Sigmoid colon (tissue), 4 donors: ENCODE measurements at regions not wholly inside any gene's neighbourhood (a gene's known extent, or its start where the extent isn't known, plus 50 kb on each side); places are given as distances from the start of the nearest gene placed in this dataset.

Experiments used
- EP300 ChIP-seq, 4 donors: sonication (generic); formaldehyde crosslinking; IDR thresholded peaks; one replicate each; pipeline ENCODE4 v1.6.1; 2017; ENCODE audit warnings: antibody characterized with exemption in 4 of 4
- POLR2A ChIP-seq, 2 donors: fragments of 450-650 bp; IDR thresholded peaks; one replicate each; pipeline ENCODE4 v1.6.1; 2016; ENCODE audit warnings: antibody characterized with exemption in 2 of 2, mild to moderate bottlenecking in 2 of 2, moderate library complexity in 2 of 2
- POLR2AphosphoS5 ChIP-seq, 4 donors: sonication (generic); formaldehyde crosslinking; IDR thresholded peaks; one replicate each; pipeline ENCODE4 v1.6.1; 2017; ENCODE audit warnings: antibody characterized with exemption in 4 of 4
- TF ChIP-seq, protein P1 (sequence below), 4 experiments: fragments of 450-650 bp in 3 of 4; fragments of 200-600 bp in 1 of 4; IDR thresholded peaks; one replicate each; pipeline ENCODE4 v1.5.1; 2016 to 2019; ENCODE audit warnings: antibody characterized with exemption in 4 of 4, mild to moderate bottlenecking in 3 of 4, moderate library complexity in 2 of 4

DNA sequence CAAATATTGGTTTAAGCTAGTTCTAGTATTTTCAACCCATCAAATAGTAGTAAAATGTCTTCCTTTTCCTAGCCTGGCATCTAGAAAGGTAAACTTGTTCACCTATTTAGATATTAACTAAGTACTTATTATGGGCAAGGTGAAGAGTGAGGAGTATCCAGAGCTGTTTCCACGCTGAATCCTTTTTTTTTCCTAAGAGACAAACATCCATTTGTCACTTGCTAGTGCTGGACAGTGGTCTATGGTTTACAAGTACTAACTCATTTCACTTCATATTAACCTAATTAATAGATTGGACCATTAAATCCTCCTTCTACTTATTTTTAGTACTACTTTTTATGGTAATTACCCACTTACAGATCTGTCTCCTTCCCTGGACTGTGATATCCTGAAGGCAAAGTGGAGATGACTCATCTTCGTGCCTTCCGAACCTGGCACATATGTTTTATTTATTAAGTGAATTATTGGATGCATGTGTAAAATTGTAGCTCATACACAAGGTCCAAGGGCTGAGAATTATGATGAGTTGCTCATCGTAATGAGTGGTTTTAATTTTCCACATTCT lies 159.6 kb upstream of the IGFBP3 start:
- TF ChIP-seq, protein P1, sequence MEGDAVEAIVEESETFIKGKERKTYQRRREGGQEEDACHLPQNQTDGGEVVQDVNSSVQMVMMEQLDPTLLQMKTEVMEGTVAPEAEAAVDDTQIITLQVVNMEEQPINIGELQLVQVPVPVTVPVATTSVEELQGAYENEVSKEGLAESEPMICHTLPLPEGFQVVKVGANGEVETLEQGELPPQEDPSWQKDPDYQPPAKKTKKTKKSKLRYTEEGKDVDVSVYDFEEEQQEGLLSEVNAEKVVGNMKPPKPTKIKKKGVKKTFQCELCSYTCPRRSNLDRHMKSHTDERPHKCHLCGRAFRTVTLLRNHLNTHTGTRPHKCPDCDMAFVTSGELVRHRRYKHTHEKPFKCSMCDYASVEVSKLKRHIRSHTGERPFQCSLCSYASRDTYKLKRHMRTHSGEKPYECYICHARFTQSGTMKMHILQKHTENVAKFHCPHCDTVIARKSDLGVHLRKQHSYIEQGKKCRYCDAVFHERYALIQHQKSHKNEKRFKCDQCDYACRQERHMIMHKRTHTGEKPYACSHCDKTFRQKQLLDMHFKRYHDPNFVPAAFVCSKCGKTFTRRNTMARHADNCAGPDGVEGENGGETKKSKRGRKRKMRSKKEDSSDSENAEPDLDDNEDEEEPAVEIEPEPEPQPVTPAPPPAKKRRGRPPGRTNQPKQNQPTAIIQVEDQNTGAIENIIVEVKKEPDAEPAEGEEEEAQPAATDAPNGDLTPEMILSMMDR (IDR thresholded peaks at IDR 0.05), result no peak
- TF ChIP-seq EP300 (IDR thresholded peaks at IDR 0.05) (no peak), POLR2AphosphoS5 (IDR thresholded peaks at IDR 0.05) (no peak), POLR2A (IDR thresholded peaks at IDR 0.05) (no peak)
